Medulla oblongata (tissue), 1 donor: ENCODE measurements at regions not wholly inside any gene's neighbourhood (a gene's known extent, or its start where the extent isn't known, plus 50 kb on each side); places are given as distances from the start of the nearest gene placed in this dataset.
A peak's percentile ranks its signal among the peaks of the same experiment; 100 is the strongest.

Experiments used
- DNase-seq: peaks from one replicate; pipeline ENCODE4 v3.0.0-alpha.2; 2015; ENCODE audit errors: extremely low spot score

DNA sequence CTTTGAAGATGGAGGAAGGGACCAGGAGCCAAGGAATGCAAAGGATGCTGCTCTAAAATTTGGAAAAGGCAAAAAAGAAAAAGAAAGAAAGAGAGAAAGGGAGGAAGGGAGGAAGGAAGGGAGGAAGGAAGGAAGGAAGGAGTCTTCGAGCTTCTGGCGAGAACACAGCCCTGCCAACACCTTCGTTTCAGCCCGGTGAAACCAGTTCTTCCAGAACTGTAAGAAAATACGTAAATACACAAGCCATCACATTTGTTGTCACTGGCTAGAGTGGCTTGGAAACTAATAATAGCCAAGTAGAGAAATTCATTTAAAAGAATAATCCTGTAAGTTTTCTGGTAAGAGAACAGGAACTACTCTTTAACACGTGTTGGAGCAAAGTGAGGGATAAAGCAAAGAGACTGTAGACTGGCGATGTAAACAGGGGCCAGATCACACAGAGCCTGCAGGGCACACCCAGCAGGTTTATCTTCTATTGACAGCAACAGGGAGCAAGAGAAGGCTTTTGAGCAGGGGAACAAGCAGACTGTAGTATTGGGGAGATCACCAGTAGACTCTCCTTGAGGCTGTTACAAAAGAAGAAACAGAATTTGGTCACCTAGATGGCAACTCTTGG, 188.7 kb upstream of the MPHOSPH6 start:
- no peak for DNase-seq

DNA sequence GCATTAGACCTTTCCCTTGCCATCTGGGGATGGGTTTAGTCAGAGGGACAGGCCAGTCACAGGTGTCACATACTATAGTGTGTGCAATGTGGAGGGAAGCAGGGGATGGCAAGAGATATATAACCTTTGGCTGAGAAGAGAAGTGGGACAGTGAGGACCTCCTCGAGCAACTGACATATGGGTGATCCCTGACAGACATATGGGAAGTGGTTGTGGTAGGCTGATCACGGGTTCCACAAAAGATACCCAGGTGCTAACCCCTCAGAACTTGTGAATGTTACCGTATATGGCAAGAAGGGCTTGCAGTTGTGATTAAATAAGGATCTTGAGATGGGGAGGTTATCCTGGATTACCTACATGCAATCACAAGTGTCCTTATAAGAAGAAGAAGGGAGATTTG, 188.1 kb upstream of the MPHOSPH6 start:
- DNase-seq, result no peak

DNA sequence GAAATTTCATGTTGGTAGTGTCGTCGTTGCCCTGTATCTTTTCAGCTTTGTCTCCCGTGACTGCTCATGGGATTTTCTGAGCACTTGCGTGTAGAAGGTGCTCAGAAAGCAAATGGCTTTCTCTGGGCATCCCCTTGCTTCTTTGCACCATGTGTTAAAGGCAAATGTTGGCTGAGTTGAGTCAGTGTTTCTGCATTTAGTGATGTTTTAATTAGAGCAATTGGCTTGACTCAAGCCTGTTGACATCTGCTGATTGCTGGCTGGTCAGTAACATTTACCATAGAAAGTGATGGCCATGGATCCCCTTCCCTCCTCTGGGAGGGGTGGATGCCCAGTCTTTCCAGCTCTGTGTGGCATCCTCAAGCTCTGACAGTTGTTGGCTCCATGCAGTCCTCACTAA, 187.2 kb upstream of the MPHOSPH6 start:
- DNase-seq, result no peak

DNA sequence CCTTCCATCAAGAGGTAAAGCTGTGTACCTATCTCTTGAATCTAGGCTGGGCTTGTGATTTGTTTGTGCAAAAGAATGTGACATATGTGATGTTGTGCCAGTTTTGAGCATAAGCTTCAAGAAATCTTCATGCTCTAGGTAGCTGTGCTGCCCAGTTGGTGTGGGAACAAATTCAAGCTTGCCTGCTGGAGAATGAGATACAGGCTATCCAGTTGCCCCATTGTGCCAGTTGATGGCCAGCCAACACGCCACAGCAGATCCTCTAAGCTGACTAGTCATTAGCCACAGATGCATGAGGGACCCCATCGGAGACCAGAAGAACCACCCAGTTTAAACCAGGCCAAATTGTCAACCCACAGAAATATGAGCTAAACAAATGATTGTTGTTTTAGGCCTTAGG, 180.5 kb upstream of the MPHOSPH6 start:
- DNase-seq, result no peak

DNA sequence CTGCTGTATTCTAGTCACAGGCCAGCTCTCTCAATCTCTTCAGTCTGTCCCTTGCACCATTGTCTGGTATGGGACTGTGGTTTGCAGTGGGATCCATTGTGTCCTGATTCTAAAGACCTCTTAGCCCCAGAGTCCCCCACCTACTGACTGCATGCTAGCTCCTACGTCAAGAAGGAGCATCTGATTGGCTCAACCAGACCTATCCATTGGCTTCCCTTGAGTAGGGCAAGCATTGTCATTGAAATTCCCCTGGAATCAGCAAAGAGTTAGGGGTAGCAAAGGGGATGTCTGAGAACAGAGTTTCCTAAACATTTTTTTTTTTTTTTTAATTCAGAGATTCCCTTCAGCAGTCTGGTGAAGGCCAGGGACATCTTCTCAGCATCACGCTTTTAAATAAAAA, 175.3 kb upstream of the MPHOSPH6 start:
- no peak for DNase-seq

DNA sequence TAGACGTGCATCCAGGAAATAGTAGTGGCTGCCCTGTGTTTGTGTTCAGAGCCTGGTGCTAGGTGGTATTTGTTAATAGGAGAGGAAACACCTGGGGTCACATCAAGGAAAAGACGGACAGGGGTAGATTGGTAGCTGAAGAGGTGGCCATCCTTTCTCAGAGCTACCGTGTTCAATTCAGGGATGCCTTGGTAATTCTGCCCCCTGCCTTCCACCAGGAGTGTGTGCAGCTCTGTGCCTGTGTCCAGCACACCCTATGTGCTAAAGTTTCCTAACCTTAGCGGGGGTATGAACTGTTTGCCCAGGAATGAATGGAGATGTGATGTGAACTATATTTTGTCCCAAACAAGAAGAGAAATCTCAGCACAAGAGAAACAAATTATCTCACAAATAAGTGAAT, 174.1 kb upstream of the MPHOSPH6 start:
- peak; percentile 59 for DNase-seq

DNA sequence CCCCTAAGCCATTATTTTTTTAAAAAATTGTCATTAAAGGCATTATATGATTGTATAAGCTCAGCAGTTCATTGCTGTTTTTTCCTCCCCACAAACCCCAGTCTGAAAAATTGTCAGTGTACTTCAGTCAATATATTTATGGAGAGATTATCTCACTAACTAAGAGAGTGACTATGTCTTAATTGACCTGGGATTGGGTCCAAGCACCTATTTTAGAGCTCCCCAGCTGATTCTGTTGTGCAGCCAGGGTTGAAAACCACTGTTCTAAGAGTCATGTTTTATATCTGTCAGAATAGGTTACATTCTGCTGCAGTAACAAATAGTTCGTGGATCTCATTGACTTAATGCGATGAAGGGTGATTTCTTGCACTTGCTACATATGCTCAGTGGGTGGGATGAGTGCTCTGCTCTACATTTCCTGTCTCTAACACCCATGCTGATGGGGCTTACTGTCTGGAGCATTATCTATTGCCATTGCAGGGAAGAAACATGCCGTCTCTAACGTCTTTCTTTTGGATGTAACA, 171.2 kb upstream of the MPHOSPH6 start:
- DNase-seq, result no peak

DNA sequence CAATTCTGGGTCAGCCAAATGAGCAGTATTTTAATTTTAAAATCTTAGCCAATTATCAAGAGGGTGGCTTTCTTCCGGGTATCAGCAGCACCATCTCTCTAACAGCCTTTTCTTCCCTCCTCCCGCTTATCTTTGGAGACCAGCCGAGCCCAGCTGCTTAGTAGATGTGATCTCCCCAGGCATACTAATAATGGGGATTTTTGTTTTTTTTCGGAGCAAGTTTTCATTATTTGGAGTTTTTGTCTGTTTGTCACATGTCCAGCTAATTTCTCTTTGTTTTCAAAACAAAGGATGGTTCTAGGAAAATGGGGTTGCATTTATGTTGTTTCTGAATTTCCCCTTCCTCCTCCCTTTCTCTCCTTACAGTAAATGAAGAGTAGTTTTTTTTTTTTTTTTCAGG, 170.5 kb upstream of the MPHOSPH6 start:
- peak; percentile 59 for DNase-seq

DNA sequence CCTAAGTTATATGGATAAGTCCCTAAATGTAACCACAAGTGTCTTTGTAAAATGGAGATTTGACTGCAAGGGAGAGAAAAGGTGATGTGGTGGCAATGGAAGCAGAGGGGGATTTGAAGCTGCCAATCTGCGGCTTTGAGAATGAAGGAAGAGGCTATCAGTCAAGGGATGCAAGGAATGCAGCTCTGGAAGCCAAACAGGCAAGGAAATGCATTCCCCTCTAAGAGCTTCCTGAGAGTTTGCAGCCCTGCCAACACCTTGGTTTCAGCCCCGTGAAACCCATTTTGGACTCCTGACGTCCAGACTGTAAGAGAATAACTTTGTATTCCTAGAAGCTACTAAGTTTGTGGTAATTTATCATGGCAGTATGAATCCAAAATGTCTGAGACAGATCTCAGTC, 167.3 kb upstream of the MPHOSPH6 start:
- DNase-seq, result no peak

DNA sequence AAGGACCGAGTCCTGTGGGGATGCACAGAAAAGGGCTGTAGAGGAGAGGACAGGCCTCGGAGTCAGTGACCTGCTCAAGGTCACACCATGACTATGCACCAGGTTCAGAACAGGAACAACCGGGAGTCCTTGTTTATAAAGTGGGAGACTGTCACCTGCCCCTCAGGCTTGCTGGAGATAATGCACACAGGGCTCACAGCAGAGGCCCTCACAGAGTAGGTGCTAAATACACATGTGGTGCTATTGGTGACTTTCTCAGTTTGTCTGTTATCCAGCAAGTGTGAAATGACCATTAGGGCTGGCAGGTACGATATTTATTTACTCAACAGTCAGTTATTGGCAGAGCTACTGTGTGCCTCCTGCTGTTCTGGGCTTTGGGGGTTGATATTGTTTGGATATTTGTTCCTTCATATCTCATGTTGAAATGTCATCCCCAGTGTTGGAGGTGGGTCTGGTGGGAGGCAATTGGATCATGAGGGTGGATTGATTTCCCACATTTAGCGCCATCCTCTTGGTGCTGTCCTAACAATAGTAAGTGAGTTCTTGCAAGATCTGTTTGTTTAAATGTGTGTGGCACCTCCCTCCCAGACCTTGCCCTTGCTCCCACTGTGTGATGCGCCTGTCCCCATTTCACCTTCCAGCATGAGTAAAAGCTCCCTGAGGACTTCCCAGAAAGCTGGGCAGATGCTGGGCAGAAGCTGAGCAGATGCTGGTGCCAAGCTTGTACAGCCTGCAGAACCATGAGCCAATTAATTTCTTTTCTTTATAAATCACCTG, 162.1 kb upstream of the MPHOSPH6 start:
- no peak for DNase-seq

DNA sequence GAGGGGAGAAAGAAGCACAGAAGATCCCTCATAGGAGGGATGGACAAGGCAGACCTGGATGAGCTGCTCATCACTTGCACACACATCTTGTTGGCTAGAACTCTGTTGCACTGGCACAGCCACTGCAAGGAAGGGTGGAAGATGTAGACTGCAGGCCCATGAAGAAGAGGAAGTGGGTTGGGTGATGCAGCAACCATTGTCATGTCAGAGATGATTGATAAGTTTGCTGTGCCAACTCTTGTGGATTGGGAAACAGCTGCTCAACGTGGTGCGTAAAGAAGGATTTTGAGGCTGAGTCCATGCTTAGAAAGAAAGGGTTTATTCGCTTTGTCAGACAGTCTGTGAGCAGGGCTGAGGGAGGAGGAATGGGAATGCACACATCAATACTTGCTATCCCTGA, 161.4 kb upstream of the MPHOSPH6 start:
- no peak for DNase-seq

DNA sequence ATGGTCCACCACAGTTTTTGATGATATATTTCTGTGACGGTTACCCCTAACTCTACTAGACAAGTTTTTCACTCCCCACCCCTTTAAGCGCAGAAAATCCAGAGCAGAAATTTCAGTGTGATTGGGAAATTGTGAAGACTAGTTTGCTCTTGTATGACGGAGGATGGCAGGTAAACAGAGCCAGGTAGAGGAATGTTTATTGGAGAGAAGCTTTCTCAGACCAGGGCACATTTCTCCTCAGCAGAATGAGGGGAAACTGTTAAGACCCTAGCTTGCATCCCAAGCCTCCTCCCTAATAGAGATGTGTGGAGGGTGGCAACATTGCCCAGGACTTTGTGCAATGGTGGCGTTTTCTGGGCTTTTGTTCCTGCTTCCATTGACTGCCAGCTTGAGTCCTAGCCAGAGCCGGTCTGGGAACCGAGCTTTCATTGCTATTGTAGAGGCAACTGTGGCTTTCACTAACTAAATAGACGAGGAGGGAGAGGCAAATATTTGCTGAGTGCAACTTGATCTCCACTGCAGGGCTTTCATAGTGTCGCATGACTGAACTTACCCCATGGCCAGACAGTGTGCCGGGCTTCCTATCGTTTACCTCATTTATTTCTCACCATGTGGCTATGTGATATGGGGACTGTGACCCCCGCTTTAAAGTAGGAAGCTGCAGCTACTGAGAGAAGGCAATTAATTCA, 159.6 kb upstream of the MPHOSPH6 start:
- DNase-seq, result peak; percentile 19

DNA sequence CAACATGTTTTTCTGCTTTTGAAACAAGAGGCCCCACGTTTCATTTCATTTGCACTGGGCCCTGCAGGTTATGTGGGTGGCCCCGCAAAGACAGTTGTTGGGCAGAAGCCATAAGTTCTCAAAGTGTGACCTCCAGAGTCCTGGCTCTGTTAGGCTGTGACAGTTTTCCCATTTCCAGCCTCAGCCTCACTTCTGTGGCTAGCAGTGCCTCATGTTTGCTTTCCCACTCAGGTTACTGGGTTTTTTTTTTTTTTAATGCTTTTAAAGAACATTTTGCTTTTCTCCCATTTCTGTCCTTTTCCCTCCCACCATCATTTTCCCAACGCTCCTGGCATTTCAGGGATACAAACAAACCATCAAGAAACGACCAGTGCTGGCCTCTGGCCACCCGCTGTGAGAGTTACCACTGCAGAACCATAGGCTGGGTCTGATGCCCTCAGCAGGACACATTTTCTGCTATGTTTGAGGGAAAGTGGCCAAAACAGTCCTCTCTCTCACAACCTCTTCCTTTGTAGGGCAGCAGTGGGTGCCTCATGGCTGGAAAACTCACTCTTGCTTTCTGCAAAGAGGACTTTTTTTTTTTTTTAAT, 159.0 kb upstream of the MPHOSPH6 start:
- DNase-seq, result no peak

DNA sequence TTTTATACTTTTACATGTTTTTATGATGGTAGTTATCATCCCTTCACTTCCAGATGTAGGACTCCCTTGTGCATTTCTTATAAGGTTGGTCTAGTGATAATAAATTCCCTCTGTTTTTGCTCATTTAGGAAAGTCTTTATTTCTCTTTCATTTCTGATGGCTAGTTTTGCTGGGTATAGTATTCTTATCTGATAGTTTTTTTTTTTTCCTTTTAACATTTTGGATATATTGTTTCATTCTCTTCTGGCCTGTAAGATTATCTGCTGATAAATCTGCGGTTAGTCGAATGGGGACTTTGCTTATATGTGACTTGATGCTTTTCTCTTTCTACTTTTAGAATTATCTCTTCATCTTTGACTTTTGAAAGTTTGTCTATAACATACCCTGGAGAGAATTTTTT, 153.1 kb upstream of the MPHOSPH6 start:
- DNase-seq, result no peak

DNA sequence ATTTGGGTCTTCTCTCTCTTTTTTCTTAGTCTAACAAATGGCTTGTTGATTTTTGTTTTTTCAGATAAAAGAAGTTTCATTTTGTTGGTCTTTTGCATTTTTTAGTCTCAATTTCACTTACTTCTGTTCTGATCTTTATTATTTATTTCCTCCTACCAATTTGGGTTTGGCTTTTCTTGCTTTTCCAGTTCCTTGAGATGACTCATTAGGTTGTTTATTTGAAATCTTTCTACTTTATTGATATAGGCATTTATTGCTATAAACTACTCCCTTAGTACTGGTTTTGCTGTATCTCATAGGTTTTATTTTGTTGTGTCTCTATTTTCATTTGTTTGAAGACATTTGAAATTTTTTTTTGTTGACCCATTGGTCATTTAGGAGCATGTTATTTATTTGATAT, 152.2 kb upstream of the MPHOSPH6 start:
- no peak for DNase-seq

DNA sequence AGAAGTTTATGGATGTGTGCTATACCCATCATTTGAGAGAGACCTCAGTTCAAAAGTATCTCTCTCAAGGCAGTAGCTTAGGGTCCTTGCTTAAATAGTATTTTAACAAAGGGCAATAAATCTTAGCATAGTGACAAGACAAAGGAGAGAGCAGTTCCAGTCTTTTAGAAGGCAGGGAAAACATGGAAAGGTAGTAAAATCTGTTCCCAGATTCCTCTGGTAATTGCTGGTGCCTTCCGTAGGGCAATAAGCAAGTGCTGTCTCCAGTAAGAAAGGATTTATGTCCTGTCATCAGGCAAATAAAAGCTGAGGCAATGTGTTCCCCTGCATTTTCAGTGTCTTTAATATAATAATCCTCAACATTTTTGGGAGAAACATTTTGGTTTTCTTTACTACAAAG, 149.0 kb upstream of the MPHOSPH6 start:
- DNase-seq, result no peak

DNA sequence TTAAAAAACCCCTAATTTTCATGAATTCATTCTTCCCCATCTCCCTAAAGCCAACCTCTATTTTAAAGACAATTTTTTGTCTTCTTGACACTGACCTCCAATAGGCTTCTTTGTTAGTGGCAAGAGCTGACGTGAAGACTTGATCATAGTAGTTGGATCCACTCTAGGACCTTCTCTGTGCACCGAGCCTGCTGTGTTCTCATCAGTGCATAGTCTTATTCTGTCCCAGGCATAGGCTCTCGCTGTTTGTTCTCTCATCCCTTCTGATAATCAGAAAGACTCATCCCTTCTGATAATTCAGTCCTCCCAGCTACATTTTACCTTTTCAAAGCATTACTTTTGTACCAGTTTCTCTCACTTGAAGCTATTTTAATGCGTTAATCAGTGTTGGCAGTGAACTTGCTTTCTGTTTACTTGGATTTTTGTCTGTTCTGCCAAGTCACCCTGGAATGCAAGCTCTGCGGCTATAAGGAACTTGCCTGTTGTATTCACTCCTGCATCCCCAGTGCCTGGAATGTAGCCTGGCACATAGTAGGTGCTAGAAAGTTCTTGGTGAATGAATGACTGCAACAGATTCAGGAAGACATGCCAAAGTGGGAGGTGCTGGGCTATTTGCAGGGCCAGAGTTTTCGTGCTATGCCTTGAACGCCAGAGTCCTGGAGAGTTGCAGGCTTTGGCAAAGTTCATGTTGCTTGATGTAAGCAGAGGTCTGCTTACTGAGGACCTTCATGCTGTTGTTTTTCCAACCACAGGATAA, 147.6 kb upstream of the MPHOSPH6 start:
- DNase-seq, result no peak

DNA sequence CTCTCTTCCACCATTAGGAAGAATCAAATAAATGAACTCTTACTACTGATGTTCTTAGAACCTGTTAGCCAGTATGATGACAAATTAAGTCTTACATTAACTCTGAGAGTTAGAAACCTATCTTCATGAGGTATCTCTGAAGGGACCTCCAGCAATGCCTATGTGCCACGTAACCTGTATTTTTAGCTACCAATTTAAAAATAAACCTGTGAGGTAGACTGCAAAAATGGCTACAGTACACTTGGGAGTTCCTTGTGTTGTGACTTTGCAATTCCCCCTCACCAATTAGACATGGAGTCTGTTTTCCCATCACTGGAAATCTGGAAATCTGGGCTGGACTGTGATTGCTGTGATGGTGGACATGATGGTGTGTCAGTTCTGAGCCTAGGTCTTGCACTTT, 143.7 kb upstream of the MPHOSPH6 start:
- DNase-seq, result no peak

DNA sequence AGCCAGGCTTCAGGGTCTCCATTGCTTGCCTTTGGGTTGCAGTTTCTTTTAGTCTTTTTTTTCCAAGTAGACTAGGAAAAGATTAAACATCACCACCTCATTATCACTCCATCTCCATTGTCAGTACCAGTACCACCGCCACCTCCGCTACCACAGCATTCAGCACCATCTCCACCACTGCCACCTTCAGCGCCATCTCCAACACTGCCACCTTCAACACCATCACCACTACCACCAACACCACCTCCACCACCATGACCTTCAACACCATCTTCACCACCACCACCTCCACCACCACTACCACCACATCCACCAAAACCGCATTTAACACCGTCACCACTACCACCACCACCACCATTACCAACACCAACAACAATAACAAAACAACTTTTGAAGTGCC, 141.5 kb upstream of the MPHOSPH6 start:
- DNase-seq, result no peak

DNA sequence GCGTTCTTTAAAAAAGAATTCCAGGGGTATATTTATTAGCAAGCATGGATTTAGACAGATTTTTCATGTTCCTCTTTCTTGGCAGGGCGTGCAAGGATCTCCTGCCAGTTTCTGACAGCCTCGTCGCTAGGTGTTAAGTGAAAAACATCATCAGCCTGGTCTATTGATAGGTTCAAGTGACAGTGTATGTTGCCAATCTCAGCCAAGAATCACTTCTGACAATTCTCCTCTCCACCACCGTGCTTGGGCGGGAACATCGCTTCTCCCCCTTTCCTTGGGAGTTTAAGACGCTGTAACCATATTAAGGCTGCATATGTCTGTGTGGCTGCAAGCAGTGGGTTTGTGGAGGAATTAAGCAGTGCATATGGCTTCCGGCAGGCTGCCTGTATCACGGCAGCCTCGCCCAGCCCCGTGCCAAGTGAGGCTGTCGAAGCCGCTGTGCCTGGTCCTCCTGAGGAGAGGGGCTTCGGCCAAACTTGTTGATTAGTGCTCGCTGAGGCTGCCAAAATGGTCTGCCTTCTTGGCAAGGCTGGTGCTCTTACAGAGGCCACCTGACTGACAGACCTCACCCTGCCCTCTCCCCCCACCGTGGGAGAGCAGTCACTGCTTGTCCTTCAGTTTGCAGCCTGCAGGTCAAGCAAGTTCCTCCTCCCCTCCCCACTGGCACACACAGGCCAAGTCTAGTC, 132.2 kb upstream of the MPHOSPH6 start:
- DNase-seq, result no peak

DNA sequence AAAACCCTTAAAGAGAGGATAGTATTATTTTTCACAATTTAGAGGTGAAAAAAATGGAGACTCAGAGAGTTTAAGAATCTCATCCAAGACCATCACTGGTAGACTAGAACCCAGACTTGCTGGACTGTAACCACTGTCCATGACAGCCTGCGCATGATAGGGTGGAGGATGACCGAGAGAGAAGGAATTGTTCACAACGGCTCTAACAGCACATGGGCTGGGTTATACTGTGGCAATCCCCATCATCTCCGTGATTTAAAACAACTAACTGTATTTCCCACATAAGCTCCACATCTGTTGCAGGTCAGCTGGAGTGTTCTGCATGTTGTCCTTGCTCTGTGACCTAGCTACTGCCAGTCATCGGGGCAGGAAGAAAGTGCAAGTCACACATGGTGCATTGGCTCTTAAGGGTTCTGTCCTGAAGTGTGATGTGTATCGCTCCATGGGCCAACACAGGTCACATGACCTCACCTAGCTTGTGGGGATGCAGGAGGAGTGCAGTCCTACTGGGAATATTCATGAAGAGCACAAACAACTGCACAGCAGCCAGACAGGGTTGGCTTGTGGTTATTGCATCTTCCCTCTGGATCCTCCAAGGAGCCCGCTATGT, 131.2 kb upstream of the MPHOSPH6 start:
- no peak for DNase-seq
